ENCODE measurements at regions not wholly inside any gene's neighbourhood (a gene's known extent, or its start where the extent isn't known, plus 50 kb on each side); places are given as distances from the start of the nearest gene placed in this dataset.

DNA sequence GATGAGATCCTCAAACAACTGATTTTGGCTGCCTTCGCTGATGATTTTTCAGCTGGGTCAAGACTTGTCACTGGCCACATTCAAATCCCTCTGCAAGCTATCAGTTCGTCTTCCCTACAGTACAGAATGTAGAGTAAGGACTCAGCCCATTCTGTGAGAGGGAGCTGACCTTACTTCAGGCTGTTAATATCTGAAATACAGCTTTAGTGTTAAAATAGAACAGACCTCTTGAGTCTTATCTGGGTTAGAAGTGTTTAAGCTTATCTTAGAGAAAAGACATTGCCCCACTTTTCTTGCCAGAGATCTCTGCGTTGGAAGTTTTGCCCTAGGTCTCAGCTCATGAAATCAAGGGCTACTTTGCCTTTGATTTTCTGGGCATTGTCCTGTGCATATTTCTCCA, 383.4 kb upstream of the LARGE1 start:
- TF ChIP-seq EZH2 (IDR thresholded peaks at IDR 0.05; ENCODE audit: low read length, missing control alignments), result no peak
- TF ChIP-seq, protein P1, sequence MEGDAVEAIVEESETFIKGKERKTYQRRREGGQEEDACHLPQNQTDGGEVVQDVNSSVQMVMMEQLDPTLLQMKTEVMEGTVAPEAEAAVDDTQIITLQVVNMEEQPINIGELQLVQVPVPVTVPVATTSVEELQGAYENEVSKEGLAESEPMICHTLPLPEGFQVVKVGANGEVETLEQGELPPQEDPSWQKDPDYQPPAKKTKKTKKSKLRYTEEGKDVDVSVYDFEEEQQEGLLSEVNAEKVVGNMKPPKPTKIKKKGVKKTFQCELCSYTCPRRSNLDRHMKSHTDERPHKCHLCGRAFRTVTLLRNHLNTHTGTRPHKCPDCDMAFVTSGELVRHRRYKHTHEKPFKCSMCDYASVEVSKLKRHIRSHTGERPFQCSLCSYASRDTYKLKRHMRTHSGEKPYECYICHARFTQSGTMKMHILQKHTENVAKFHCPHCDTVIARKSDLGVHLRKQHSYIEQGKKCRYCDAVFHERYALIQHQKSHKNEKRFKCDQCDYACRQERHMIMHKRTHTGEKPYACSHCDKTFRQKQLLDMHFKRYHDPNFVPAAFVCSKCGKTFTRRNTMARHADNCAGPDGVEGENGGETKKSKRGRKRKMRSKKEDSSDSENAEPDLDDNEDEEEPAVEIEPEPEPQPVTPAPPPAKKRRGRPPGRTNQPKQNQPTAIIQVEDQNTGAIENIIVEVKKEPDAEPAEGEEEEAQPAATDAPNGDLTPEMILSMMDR (conservative IDR thresholded peaks at IDR 0.05 in 1 of 2, IDR thresholded peaks at IDR 0.05 in 1 of 2; ENCODE audit: low read depth in 1 of 2, low read length in 2 of 2), result no peak
- H4K20me1 ChIP-seq (ENCODE audit: control insufficient read depth, extremely low read depth, insufficient read depth, low read length), result no peaks in the 10 kb centered on the region
- no peaks in the 10 kb centered on the region for H3K36me3 ChIP-seq (ENCODE audit: control insufficient read depth, insufficient read depth, low read length)

DNA sequence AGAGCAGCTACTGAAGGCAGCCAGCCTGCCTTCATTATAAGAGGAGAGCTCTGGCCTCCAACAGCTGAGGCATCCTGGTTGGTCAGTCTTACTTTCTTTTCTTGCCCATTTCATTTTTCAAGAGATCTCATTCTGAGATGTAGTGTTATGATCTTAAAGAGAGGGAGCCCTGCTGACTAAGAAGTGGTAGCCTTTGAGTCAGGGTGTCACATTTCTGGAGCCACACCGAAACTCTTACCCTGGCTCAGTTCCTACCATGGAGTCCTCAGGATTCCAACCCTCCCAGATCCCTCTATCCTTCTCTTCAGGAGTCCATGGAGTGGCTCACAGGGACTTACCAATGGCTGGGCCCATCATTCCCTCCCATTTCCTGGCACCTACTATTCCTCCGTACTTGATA, 386.1 kb upstream of the LARGE1 start:
- no peaks in the 10 kb centered on the region for H3K27me3 ChIP-seq (ENCODE audit: control insufficient read depth, insufficient read depth, low read length)
- no peaks in the 10 kb centered on the region for H3K9me3 ChIP-seq (ENCODE audit: control insufficient read depth, insufficient read depth, low read depth, low read length)
- H3K9ac ChIP-seq (ENCODE audit: insufficient read depth, low read length), result no peak overlapping the region
- H3K79me2 ChIP-seq (ENCODE audit: control insufficient read depth, insufficient read depth, low read length), result no peaks in the 10 kb centered on the region
- H3K4me1 ChIP-seq (ENCODE audit: control insufficient read depth, extremely low read depth, insufficient read depth, low read length), result no peaks in the 10 kb centered on the region
- H3K27ac ChIP-seq (ENCODE audit: insufficient read depth, low read length), result no peak overlapping the region
- H2AFZ ChIP-seq (ENCODE audit: low read length), result no peak overlapping the region
- H3K4me2 ChIP-seq (ENCODE audit: extremely low read depth, insufficient read depth, low read length), result no peak overlapping the region
- no peak overlapping the region for H3K4me3 ChIP-seq (replicated peaks in 1 of 4; ENCODE audit: control extremely low read depth in 1 of 4, insufficient read depth in 1 of 4, low read depth in 3 of 4, low read length in 4 of 4)
- no peak for TF ChIP-seq EZH2 (IDR thresholded peaks at IDR 0.05; ENCODE audit: low read length, missing control alignments)
- TF ChIP-seq, protein P1 (conservative IDR thresholded peaks at IDR 0.05 in 1 of 2, IDR thresholded peaks at IDR 0.05 in 1 of 2; ENCODE audit: low read depth in 1 of 2, low read length in 2 of 2), result no peak
- DNase-seq (ENCODE audit: low read depth in 2 of 2), result no peak
- H4K20me1 ChIP-seq (ENCODE audit: control insufficient read depth, extremely low read depth, insufficient read depth, low read length), result no peaks in the 10 kb centered on the region
- H3K36me3 ChIP-seq (ENCODE audit: control insufficient read depth, insufficient read depth, low read length), result no peaks in the 10 kb centered on the region

More for the DNA sequence above, 383.4 kb upstream of the LARGE1 start:
- H3K4me2 ChIP-seq (ENCODE audit: extremely low read depth, insufficient read depth, low read length), result no peak overlapping the region
- H3K9me3 ChIP-seq (ENCODE audit: control insufficient read depth, insufficient read depth, low read depth, low read length), result no peaks in the 10 kb centered on the region
- H3K27ac ChIP-seq (ENCODE audit: insufficient read depth, low read length), result no peak overlapping the region
- H3K4me1 ChIP-seq (ENCODE audit: control insufficient read depth, extremely low read depth, insufficient read depth, low read length), result no peaks in the 10 kb centered on the region
- no peaks in the 10 kb centered on the region for H3K79me2 ChIP-seq (ENCODE audit: control insufficient read depth, insufficient read depth, low read length)
- no peak overlapping the region for H2AFZ ChIP-seq (ENCODE audit: low read length)
- no peak for DNase-seq (ENCODE audit: low read depth in 2 of 2)
- H3K9ac ChIP-seq (ENCODE audit: insufficient read depth, low read length), result no peak overlapping the region
- H3K27me3 ChIP-seq (ENCODE audit: control insufficient read depth, insufficient read depth, low read length), result no peaks in the 10 kb centered on the region
- H3K4me3 ChIP-seq (replicated peaks in 1 of 4; ENCODE audit: control extremely low read depth in 1 of 4, insufficient read depth in 1 of 4, low read depth in 3 of 4, low read length in 4 of 4), result no peak overlapping the region

DNA sequence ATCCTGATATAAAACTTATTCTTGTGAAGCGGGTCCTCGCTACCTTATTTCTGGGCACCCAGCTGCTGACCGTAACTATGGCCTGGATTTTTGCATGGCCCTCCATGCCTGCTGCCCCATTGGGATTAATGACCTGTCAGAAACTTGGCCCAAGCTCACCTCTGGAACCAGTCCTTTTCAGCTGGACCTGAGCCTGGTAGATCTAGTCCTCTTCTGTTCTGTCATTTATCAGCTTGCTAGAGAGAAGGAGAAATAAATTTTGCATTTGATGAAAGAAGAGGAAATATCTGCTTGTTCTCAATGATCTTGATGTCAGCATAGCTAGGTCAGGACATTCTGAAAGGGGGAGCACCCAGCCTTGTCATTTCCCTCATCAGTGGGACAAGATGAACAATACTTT, 387.8 kb upstream of the LARGE1 start:
- H3K9ac ChIP-seq (ENCODE audit: insufficient read depth, low read length), result no peak overlapping the region
- H3K4me3 ChIP-seq (replicated peaks in 1 of 4; ENCODE audit: control extremely low read depth in 1 of 4, insufficient read depth in 1 of 4, low read depth in 3 of 4, low read length in 4 of 4), result no peak overlapping the region
- no peaks in the 10 kb centered on the region for H3K36me3 ChIP-seq (ENCODE audit: control insufficient read depth, insufficient read depth, low read length)
- no peak for TF ChIP-seq EZH2 (IDR thresholded peaks at IDR 0.05; ENCODE audit: low read length, missing control alignments)
- TF ChIP-seq, protein P1 (conservative IDR thresholded peaks at IDR 0.05 in 1 of 2, IDR thresholded peaks at IDR 0.05 in 1 of 2; ENCODE audit: low read depth in 1 of 2, low read length in 2 of 2), result no peak
- DNase-seq (ENCODE audit: low read depth in 2 of 2), result no peak
- H3K4me2 ChIP-seq (ENCODE audit: extremely low read depth, insufficient read depth, low read length), result no peak overlapping the region
- H3K79me2 ChIP-seq (ENCODE audit: control insufficient read depth, insufficient read depth, low read length), result no peaks in the 10 kb centered on the region
- H3K4me1 ChIP-seq (ENCODE audit: control insufficient read depth, extremely low read depth, insufficient read depth, low read length), result no peaks in the 10 kb centered on the region
- no peak overlapping the region for H3K27ac ChIP-seq (ENCODE audit: insufficient read depth, low read length)
- H4K20me1 ChIP-seq (ENCODE audit: control insufficient read depth, extremely low read depth, insufficient read depth, low read length), result no peaks in the 10 kb centered on the region
- no peaks in the 10 kb centered on the region for H3K27me3 ChIP-seq (ENCODE audit: control insufficient read depth, insufficient read depth, low read length)
- no peaks in the 10 kb centered on the region for H3K9me3 ChIP-seq (ENCODE audit: control insufficient read depth, insufficient read depth, low read depth, low read length)
- no peak overlapping the region for H2AFZ ChIP-seq (ENCODE audit: low read length)
